ENCODE measurements at regions not wholly inside any gene's neighbourhood (a gene's known extent, or its start where the extent isn't known, plus 50 kb on each side); places are given as distances from the start of the nearest gene placed in this dataset.

DNA sequence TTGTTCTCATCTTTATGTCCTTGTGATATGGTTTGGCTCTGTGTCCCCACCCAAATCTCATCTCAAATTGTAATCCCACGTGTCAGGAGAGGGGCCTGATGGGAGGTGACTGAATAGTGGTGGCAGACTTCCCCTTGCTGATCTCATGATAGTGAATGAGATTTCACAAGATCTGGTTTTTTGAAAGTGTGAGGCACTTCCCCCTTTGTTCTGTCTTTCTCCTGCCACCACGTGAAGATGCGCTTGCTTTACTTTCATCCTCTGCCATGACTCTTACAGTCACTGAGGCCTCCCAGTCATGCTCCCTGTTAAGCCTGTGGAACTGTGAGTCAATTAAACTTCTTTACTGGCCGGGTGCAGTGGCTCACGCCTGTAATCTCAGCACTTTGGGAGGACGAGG, 161.0 kb downstream of the HERPUD2 start:
- no peak for DNase-seq (ENCODE audit: low read depth)

DNA sequence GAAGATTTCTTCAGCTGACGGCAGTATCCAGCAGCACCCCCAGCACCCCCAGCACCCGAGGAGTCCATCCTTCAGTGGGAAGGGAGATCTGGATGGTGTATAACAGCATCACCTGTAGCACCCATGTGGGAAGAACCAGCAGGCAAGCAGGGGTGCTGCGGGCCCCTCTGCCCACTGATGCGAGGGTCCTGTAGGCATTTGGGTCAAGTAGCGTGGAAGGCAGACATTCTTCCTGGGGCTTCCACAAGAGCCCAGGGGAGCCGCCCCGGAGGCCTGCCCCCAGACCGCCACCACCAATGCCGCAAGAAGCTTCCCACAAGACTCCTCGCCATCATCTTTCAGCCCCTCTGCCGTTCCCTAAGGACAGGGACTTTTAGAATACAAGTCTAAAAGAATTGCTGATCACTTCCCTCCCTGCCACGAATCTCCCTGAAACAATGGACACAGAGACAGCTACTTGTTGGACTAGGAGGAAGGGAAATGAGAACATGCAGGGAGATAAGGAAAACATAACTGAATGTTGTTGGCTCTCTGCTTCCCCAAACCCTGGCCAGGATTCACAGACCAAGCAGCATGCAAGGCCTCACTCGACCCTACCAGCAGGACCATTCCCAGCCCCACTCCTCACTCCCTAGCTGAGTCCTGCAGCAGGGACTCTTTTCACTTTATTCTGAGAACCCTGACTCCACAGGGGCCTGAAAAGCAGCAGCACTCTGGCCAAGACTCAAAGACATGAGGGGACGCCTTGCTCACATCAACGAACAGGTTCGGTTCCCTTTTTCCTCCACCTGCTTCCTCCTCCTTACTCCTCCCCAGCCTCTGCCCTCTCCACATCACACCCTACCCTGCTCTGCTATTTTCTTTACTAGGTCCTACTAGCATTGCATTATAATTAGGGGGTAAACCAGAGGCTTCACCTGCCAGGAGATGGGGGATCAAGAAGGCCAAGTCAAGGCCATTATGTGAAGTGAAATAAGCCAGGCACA, 164.5 kb downstream of the HERPUD2 start:
- DNase-seq (ENCODE audit: low read depth) = no peak

GRCh38 chr7:35529713-35530112, 165.2 kb downstream of the HERPUD2 start:
- no peak for DNase-seq (ENCODE audit: low read depth)

DNA sequence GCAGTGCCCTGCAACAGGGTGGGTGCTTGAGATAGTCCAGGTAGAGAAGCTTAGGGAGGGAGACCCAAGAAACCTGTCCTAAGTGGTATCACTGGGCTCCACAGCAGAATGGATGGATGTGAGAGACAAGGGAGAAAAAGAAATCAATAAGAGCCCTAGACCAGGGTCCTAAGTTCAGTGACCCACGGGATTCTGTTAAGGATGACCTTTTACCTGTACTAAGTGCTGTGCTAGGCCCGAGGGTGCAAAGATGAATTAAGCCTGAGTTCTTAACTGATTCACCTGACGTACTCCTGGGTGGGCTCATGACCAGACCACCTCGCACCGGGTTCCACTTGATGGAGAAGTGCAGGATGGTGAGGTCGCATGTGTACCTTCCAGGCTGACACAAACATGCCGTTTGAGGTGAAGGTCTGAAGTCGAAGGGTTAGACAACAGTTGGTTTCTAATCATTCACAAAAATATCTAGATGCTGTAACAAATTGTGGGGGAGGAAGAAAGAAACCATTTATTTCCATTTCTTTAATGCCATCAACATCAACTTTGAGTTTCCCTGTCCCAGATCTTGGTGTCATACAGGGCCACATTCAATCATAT, 166.5 kb downstream of the HERPUD2 start:
- no peak for DNase-seq (ENCODE audit: low read depth)

DNA sequence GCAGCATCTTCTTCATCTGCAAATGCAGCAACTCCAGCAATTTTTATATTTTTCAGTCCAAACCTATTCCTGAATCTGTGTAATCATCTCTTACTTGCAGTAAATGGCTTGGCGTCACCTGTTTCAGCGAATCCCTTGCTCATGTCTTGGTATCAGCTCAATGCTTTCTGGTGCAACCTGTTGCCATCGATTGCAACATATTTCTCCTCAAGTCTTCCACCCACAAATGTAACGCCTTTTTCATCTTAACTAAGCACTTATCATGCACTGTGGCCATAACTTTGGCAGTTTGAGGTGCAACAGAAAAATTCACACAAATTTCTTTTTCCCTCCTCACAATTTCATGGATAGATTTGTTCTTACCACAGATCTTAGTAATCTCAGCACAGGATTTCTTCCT, 168.3 kb downstream of the HERPUD2 start:
- DNase-seq (ENCODE audit: low read depth) = no peak

GRCh38 chr7:35524112-35524804, 170.7 kb downstream of the HERPUD2 start:
- DNase-seq (ENCODE audit: low read depth) = no peak

DNA sequence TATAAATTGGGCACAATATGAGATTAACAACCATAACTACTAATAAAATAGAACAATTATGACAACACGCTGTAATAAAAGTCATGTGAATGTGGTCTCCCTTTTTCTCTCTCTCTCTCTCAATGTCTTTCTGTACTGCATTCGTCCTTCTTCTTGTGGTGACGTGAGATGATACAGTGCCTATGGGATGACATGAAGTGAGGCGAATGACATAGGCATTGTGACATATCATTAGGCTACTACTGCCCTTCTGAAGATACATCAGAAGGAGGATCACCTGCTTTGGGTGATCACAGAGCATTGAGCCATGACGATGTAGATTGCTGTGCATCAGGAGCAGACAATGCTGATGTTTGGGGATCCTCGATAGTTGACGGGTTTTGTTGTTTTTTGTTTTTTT, 171.6 kb downstream of the HERPUD2 start:
- no peak for DNase-seq (ENCODE audit: low read depth)

- DNase-seq (ENCODE audit: low read depth) = no peak
Observed at GRCh38 chr7:35522697-35523096, 172.2 kb downstream of the HERPUD2 start.

DNA sequence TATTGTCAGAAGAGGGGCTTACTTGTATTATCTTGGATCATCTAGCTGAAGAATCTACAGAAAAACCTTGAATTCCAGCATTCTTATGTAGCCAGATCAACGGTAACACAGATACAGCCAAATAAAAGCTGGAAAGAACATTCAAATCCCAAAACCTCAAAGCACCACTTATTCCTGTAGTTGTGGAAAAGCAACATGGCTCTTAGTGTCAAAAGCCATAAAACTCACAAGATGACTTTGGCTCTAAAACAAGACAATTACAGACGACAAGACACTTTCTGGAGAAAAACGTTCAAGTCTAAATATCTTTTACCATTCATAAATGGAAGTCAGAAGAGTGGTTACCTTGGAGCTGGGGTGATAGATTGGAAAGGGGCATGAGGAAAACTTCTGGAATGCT, 173.0 kb downstream of the HERPUD2 start:
- no peak for DNase-seq (ENCODE audit: low read depth)

- DNase-seq (ENCODE audit: low read depth) = no peak
Observed at GRCh38 chr7:35520810-35521625, 173.9 kb downstream of the HERPUD2 start.

DNA sequence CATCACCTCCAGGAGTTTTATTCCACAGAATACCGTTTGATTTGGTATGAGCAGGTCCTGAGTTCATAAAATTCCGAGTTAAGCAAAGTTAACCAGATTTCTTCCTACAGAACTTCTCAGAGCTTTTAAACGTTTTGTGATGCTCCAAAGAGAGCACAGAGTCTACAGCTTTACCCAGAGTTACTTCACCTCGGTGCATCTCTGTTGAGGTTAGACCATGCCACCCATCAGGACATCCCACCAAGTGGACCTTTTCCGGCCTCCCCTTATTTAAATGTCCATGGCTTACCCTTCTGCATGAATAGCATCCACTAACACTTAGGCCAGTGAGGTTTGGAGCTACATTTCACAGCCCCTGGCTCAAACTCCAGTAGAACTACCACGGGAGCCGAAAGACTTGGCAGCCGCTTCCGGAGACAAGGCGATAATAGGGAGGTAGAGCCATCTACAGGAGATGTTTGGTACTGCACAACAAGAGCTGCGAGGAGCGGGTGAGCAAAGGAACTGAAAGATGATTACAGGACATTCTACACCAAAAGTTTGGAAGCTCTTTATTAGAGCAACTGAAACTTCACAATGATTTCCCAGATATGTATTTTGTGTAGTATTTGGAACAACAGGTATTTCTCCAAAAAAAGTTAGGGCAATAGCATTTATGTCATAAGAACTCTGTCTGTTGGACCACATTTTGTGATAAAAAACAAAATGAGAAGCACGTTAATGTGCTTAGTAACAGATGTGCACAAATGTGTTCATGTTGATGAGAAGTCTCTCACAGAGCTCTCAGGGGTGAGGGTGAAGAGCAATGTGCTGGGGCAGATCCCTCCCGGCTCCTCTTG, 174.7 kb downstream of the HERPUD2 start:
- peak; percentile 70 for DNase-seq (ENCODE audit: low read depth)

DNA sequence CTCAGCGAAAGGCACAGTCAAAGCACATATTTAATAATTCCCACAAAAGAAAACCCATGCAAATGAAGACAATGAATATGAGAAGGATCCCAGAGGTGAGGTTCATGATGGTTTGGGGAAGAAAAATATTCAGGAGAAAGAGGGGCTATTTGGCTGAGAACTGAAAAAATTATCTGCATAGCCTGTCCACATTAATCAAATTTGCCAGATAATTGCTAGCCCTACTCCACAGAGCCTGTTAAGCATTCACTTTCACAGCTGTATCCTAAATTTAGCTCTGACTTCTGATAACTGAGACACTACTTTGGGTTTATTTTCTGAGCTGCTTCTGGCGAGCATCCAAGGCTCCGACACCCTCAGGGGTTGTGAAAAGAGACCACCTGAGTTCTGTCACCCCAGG, 176.2 kb downstream of the HERPUD2 start:
- no peak for DNase-seq (ENCODE audit: low read depth)

- no peak for DNase-seq (ENCODE audit: low read depth)
Observed at GRCh38 chr7:35516498-35516897, 178.4 kb downstream of the HERPUD2 start.

- peak; percentile 23 for DNase-seq (ENCODE audit: low read depth)
Observed at GRCh38 chr7:35513828-35514227, 181.1 kb downstream of the HERPUD2 start.

GRCh38 chr7:35513195-35513594, 181.7 kb downstream of the HERPUD2 start:
- DNase-seq (ENCODE audit: low read depth) = no peak

- no peak for DNase-seq (ENCODE audit: low read depth)
Observed at GRCh38 chr7:35512716-35513115, 182.2 kb downstream of the HERPUD2 start.

DNA sequence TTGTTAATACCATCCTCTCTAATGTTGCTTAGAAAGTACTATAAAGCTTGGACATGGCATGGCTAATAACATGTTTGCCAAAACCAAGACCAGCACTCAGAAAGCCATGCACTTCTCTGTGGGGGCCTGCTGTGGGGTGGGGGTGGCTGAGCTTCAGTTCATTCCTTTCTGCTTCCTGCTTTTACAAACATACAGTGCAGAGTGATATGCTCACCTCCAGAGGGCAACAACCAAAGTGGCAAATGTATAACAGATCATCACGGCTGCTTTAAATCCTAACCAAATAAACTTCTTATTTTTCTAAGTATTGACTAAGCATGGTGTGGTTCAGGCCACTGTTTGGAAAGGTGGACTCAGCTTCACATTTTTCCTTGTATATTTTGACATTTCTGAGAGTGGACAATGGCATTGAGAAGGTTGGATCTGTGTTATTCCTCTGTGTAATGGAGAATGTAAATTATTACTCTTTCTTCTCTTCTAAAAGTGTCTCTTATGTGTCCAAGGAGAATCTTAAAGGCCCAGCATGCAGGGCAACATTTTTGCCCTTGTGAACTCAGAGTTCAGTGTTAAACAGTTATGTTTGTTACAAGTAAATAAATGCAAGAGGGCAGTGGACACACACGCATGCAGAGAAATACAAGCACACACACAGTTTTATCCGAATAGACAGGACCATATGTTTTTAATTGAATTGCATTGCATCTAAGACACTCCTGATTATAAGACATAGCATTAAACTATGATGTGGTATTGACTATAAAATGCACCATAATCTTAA, 186.1 kb downstream of the HERPUD2 start:
- DNase-seq (ENCODE audit: low read depth) = no peak

DNA sequence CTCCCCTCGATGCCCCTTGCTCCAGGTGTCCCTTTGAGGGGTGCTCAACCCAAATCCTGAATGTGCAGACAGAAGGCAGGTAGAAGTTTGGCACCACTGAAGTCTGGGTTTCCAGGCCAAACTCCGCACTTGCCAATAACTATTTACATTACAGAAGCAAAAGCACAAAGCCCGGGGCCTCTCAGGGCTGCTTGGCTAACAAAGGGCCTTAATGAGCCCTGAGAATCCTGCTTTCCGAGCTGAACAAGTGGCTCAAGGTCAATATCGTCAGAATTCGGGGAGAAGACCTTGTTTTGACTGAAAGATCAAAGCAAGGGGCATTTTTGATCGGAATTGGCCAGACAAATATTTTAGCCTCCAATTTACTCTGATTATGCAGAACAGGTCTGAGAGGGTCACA, 189.9 kb downstream of the HERPUD2 start:
- DNase-seq (ENCODE audit: low read depth) = no peak

DNA sequence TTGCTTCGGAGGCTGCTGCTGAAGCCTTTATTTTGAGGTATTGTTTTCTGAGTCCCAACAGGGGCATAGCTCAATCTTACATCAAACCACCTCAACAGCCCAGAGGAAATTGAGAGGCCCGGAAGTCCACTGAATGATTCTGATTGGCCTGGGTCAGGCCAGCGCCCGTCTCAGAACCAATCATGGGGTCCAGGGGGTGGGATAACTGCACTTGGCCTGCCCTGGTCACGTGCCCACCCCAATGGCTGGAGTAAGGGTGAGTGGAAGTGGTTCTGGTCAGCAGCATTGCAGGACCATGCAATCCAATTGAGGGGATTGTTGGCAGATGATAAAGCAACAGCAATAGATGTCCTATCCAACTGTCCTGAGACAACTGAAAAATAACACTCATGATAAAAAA, 190.6 kb downstream of the HERPUD2 start:
- no peak for DNase-seq (ENCODE audit: low read depth)

DNA sequence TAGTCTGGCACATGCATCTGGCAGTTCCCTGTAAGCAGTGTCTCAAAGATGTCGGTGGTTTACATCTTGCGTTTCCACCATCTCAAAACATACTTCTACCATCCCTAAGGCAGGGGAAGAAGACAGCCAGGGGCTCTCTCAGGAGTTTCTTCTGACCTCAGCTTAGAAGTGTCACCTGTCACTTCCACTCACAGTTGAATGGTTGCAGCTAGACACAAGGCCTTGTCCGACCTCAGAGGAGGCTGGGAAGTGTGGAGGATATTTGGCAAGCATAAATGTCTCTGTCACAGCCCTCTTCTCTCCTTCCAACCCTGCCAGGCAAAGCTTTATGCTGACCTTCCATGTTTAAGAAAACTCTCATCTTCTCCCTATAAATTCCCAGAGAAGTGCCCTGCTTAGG, 193.3 kb downstream of the HERPUD2 start:
- DNase-seq (ENCODE audit: low read depth) = no peak

Data from EH (cell line).